ENCODE measurements at regions not wholly inside any gene's neighbourhood (a gene's known extent, or its start where the extent isn't known, plus 50 kb on each side); places are given as distances from the start of the nearest gene placed in this dataset.

- ATAC-seq (no peak), DNase-seq (no peak)
- Histone ChIP-seq H3K27ac (no peak overlapping the region), H3K36me3 (no peaks in the 10 kb centered on the region), H3K4me3 (no peak overlapping the region), H3K27me3 (peaks cover 0 to 12% (median 0%) of the 10 kb centered on the region in 9 donors), H3K4me1 (no peaks in the 10 kb centered on the region), H3K9me3 (no peaks in the 10 kb centered on the region)
- intact Hi-C loops (cut with DNase I): no loop called here
- TF ChIP-seq, protein P1, sequence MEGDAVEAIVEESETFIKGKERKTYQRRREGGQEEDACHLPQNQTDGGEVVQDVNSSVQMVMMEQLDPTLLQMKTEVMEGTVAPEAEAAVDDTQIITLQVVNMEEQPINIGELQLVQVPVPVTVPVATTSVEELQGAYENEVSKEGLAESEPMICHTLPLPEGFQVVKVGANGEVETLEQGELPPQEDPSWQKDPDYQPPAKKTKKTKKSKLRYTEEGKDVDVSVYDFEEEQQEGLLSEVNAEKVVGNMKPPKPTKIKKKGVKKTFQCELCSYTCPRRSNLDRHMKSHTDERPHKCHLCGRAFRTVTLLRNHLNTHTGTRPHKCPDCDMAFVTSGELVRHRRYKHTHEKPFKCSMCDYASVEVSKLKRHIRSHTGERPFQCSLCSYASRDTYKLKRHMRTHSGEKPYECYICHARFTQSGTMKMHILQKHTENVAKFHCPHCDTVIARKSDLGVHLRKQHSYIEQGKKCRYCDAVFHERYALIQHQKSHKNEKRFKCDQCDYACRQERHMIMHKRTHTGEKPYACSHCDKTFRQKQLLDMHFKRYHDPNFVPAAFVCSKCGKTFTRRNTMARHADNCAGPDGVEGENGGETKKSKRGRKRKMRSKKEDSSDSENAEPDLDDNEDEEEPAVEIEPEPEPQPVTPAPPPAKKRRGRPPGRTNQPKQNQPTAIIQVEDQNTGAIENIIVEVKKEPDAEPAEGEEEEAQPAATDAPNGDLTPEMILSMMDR (IDR thresholded peaks at IDR 0.05): no peak
- TF ChIP-seq POLR2A (IDR thresholded peaks at IDR 0.05): no peak
Measured at GRCh38 chr3:11948866-11949265, 55.3 kb upstream of the SYN2 start.

- Histone ChIP-seq H3K27me3 (peaks cover 0 to 12% (median 0%) of the 10 kb centered on the region in 9 donors), H3K36me3 (no peaks in the 10 kb centered on the region), H3K9me3 (no peaks in the 10 kb centered on the region), H3K27ac (no peak overlapping the region), H3K4me1 (no peaks in the 10 kb centered on the region), H3K4me3 (no peak overlapping the region)
- no peak for ATAC-seq
- TF ChIP-seq, protein P1 (IDR thresholded peaks at IDR 0.05): no peak
- no peak for TF ChIP-seq POLR2A (IDR thresholded peaks at IDR 0.05)
- intact Hi-C loops (cut with DNase I): no loop called here
- DNase-seq: no peak
- WGBS, 4 donors: 86 to 91% (median 89%) methylated on average over 3 of the region's 3 CpGs
Measured at GRCh38 chr3:11949351-11949750, 54.8 kb upstream of the SYN2 start.

DNA sequence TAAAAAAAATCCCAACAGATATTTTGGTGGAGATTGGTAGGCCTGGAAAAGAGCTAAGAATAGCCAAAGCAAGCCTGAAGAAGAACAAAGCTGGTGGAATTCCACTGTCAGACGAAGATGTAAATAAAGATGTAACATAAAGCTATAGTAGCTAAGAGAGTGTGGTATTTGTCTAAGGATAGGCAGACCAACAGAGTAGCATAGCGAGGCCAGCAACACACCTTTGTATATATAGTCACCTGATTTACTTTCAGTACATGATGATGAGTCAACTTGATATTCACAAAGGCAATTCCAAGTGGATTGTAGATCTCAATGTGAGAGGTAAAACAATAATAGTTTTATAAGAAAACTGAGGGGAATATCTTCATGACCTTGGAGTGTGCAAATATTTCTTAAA, 53.6 kb upstream of the SYN2 start:
- WGBS, 4 donors: 71 to 83% (median 76%) methylated on average over 2 of the region's 2 CpGs
- ATAC-seq (no peak), DNase-seq (no peak)
- no peaks in the 10 kb centered on the region for H3K4me1 ChIP-seq
- H3K27ac ChIP-seq: no peak overlapping the region
- TF ChIP-seq, protein P1 (IDR thresholded peaks at IDR 0.05): no peak
- TF ChIP-seq POLR2A (IDR thresholded peaks at IDR 0.05): no peak
- intact Hi-C loops (cut with DNase I): no loop called here
- H3K4me3 ChIP-seq: no peak overlapping the region
- no peaks in the 10 kb centered on the region for H3K9me3 ChIP-seq
- no peaks in the 10 kb centered on the region for H3K36me3 ChIP-seq
- peaks cover 0 to 12% (median 0%) of the 10 kb centered on the region in 9 donors for H3K27me3 ChIP-seq

- WGBS, 4 donors: 65 to 77% (median 72%) methylated on average over 4 of the region's 4 CpGs
- ATAC-seq: no peak
- H3K27ac ChIP-seq: no peak overlapping the region
- H3K36me3 ChIP-seq: no peaks in the 10 kb centered on the region
- peaks cover 0 to 9% (median 0%) of the 10 kb centered on the region in 9 donors for H3K27me3 ChIP-seq
- intact Hi-C loops (cut with DNase I): no loop called here
- TF ChIP-seq, protein P1 (IDR thresholded peaks at IDR 0.05): no peak
- TF ChIP-seq POLR2A (IDR thresholded peaks at IDR 0.05): no peak
- H3K9me3 ChIP-seq: no peaks in the 10 kb centered on the region
- H3K4me1 ChIP-seq: no peaks in the 10 kb centered on the region
- no peak overlapping the region for H3K4me3 ChIP-seq
- DNase-seq: no peak
Measured at GRCh38 chr3:11953350-11953749, 50.8 kb upstream of the SYN2 start.
